NCI-H345 treated with DMSO at 0.1 percent for 48 hours (cell line): ENCODE measurements at regions not wholly inside any gene's neighbourhood (a gene's known extent, or its start where the extent isn't known, plus 50 kb on each side); places are given as distances from the start of the nearest gene placed in this dataset.

Experiments
- DNase-seq: peaks from one replicate; lab custom pipeline; 2025; ENCODE audit not compliant: unreplicated experiment; lab: John Stamatoyannopoulos, UW

DNA sequence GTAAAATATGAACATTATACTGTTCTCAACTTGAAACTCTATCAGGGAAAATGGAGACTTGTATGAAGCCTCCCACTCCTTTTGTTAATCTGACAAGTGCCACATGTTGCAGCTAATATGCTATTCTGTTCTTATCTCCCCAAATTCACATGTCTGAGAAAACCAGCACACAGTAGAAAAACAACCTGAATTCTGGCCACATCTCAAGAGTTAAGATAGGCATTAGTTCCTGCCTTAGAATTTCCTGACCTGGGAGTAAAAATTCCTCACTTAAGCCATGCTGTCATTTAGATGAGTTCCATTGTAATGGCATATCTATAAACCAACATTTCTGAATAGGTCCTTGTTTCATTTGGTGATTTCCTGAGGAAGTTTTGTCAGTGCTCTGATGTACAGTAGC, 1098.5 kb downstream of the EFNB2 start:
- no peak for DNase-seq

- DNase-seq, result no peak
Observed at GRCh38 chr13:105432438-105432837, 1103.0 kb downstream of the EFNB2 start.

DNA sequence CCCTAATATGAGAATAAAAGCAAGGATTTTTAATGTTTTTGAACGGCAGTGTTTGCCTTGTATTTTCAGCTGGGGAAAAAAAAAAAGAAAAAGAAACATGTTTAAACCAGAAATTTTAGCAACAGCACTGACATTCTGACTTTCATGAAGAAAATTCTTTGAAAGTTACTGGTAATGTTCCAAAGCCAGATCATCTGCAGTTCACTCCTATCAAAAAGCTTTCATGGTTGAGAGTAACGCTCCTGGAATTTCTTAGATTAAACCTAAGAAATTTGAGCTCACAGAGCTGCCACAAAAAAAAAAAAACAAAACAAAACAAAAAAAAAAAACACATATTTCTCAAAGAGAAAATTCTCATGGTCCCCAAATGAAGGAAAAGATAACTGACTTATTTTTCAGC, 1106.7 kb downstream of the EFNB2 start:
- DNase-seq, result no peak

DNA sequence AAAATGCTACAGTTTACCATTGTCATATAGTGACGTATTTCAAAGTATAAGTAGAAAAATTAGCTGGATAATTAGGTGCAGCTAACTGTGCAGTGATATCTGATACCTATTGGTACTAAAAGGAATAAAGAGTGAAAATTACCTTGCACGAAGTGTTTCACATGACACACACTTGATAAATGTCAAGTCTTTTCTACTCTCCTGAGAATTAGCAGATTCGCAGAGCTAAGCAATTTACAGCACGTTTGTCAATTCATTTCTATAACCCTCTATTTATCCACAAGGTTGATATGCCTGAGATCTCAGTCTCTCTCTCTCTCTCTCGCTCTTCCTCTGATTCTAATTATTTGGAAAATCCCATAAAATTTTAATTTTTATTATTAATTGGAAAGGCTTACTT, 1109.0 kb downstream of the EFNB2 start:
- DNase-seq, result no peak

GRCh38 chr13:105414639-105415038, 1120.8 kb downstream of the EFNB2 start:
- DNase-seq, result no peak

DNA sequence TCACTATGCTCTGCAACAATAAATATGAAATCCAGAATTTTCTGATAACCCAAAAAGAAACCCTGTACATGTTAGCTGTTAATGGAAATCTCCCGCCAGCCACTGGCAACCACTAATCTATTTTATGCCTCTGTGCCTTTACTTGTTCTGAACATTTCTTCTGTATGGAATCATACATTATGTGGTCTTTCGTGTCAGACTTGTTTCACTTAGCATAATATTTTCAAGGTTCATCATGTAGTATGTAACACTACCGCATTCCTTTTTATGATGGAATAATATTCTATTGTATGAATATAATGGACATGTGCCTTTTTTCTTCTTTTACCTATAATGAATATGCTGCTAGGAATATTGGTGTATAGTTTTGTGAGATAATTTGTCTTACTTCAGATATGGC, 1123.3 kb downstream of the EFNB2 start:
- no peak for DNase-seq

GRCh38 chr13:105410602-105411001, 1124.9 kb downstream of the EFNB2 start:
- DNase-seq, result no peak

DNA sequence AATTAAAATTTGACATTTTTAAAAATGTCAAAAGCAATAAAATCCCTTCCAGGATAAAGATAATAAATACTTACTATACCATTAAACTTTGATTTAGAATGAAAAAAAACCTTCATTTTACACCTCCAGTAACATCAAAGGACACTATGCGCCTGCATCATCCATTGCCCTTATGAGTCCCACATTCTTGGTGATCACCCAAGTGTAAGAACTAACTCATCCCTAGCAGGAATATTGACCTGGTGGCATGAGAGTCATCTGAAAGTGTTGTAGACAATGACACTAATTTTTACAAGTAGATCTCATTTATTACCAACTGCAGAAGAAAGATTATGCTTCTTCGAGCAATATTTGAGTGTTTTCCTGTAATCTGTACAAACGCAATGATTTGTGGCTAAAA, 1128.9 kb downstream of the EFNB2 start:
- no peak for DNase-seq

DNA sequence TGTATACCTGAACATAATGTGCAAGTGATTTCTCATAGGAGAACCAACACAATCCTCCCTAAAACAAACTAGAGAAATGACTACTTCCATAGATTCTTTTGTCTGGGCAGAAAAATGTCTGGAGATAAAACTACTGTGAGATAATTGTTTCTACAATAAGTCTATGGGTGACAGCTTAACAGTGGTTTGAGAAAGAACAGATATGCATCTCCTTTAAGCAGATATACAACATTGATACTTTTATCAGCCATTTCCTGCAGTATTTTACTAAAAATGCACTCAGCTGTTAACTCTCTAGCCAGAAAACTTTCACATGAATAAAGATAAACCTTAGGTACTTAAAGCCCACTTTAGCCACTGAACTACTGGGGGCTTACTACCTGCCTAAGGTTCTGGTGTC, 1132.4 kb downstream of the EFNB2 start:
- no peak for DNase-seq

DNA sequence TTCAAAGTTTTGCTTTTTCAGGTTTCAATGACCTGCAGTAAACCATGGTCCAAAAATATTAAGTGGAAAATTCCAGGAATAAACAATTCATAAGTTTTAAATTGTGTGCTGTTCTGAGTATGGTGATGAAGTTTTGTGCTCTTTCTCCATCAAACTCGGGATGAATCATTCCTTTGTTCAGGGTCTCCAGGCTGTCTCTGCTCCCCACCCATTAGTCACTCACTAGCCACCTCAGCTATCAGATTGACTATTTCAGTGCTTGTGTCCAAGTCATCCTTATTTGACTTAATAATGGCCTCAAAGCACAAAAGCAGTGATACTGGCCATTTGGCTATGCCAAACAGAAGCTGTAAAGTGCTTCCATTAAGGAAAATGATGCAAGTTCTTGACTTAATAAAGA, 1140.4 kb downstream of the EFNB2 start:
- no peak for DNase-seq

- DNase-seq, result no peak
Observed at GRCh38 chr13:105389373-105389772, 1146.1 kb downstream of the EFNB2 start.

DNA sequence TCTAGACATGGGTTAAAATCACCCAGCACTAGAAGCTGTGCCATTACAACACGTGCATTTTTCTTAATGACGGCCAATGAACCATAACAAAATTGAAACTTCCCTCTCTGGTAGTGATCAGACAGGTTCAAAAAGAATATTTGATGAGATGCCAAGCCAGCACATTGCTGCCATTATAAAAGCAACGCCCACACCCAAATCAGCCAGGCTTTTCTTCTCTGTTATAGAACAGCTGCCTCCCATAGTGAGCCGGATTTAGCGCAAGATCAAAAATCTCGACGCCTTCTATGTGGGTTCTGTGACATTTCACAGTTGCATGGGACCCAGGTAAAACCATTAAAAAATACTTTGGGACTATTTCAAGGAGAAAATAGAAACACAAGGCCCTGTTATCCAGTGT, 1158.0 kb downstream of the EFNB2 start:
- DNase-seq, result no peak

DNA sequence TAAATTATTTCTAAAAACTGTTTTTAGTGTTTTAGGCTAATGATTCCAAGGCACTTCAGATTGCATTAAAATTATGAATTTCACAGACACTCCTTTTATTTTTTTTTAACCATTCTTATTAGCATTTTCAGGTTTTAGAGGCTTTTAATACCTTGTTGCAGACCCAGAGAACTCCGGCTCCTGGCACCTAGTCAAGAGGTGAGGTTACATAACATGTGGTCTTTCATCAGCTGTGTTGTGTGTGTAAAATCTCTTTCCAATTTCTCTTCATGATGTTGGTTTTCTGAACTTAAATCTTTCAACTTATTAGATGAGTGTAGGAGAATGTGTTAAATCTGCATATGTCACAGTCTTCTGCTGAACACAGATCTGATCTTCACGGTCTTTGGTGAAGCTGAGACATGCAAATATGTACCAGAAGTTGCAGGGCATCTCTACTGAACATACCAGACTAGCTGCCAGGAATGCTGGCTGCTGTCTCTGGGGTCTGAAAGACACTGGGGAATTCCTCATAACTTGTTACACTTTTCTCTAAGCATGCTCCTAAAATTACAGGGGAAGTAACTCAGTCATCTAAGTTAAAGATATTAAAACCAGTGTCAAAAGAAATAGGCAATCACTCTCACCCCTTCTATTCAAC, 1165.3 kb downstream of the EFNB2 start:
- no peak for DNase-seq

GRCh38 chr13:105368781-105369180, 1166.7 kb downstream of the EFNB2 start:
- DNase-seq, result no peak

GRCh38 chr13:105365831-105366230, 1169.6 kb downstream of the EFNB2 start:
- DNase-seq, result no peak

DNA sequence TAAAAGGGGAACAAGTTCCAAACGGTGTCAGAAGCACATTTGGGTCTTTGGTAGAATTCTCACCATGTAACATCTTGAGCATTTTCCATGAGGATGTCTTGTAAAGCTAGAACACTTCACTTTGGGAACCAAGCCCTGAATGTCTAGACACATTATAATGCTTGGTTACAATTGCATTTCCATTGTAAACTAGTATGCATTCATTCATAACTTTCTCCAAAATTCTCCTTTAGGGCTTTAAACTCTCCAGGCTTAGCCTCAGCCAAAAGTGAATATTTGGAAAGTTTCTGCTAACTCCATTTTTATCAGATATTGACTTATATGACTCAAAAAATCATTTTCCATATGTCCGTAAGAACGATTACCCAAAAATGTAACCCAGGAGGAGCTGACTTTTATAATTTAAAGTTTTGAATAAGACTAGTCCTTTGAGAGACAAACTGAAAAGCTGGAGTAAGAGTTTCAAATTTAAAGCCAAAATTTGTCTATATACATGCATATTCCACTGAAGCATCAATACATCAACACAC, 1170.4 kb downstream of the EFNB2 start:
- DNase-seq, result no peak

GRCh38 chr13:105364191-105364590, 1171.3 kb downstream of the EFNB2 start:
- no peak for DNase-seq

DNA sequence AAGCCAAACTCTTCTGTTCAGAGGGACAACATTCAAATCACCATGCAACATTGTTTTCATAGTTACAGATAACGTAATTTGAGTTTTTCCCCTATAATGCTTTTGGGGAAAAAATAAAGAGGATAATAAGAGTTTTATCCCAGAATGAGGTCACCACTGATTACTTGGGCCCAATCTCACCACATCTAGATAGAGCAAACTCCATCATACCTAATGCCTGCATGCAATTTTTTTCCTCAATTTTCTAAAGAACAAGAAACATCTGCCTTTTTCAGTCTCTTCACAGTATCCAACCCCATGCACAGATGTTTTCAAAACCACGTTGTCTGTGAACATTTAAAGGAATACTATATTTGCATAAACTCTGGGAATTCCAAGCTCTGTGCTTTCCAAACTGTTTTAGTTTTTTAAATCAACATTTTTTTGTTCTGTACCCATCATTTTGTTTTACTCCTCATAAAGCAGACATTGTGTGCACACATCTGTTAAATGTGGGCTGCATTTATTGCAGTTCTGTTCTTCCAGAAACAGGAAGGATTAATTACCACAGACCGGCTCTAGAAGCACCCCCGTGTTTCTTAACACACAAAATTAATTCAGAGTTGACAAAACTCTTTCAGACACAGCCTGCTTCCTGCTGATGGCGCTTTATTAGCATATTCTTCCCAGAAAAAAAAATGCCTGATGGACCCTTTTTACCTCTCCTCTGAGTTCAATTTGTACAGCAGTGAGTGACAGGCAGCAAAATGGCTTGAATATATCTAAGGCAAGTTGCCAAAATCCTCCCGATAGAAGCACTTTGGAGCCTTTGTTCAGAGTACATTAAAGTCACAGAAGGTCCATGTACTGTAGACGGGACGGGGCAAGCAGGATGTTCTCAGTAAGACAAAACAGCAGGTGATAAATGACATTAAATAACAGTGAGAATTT, 1171.9 kb downstream of the EFNB2 start:
- DNase-seq, result peak; percentile 92

DNA sequence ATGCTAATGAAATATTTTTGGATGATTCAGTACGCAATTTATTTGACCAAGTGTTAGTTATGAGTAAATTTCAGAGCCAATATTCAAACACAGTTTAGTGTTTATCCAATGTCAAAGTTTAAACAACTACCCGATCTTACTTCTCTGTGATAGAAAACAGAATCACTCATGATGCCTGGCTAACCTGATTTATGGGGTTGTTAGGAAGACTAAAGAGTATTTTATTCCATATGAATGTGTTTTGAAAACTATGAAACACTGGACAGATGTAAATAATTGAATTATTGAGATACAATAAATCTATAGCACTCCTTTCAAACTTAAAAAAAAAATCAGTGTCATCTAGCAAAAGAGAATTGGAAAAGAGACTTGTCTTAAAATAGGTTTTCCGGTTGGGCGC, 1181.8 kb downstream of the EFNB2 start:
- no peak for DNase-seq

DNA sequence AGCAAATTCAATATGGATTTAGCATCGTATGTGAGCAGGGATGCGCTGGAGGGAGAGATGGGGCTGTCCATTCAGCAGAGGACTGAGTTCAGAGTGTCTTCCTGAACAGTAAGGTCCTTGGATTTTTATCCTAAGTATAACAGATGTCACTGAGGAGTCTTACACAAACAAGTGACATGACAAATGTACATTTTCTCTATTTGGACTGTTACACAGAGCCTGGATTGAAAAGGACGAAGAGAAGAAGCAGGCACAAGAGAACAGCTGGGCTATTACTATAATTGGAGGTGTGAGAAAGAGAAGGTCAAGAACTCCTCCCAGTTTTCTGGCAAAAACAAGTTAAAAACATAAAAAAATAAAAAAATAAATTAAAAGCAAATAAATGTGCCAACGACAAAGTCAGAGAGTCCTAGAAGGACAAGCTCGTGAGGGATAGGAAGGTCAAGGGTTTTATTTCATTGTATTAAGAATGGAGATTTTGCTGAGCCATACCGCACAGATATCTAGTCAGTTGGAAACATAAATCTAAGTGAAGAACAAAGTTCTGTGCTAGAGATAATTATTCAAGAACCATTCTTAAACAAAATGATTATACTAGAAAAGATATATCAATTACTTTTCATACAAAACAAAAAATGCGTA, 1186.3 kb downstream of the EFNB2 start:
- DNase-seq, result no peak

GRCh38 chr13:105346141-105346775, 1189.2 kb downstream of the EFNB2 start:
- no peak for DNase-seq
